Transverse colon (tissue), 4 donors: ENCODE measurements at regions not wholly inside any gene's neighbourhood (a gene's known extent, or its start where the extent isn't known, plus 50 kb on each side); places are given as distances from the start of the nearest gene placed in this dataset.

ENCODE experiments used
- DNase-seq: peaks from one replicate; pipeline ENCODE4 v3.0.0-alpha.2; 2019
- H3K27ac ChIP-seq, 4 donors: fragments of 200-600 bp; sonication (generic); 2 replicates each; pipeline ENCODE4 v1.5.1; 2016 to 2018; ENCODE audit warnings: inconsistent platforms in 4 of 4
- H3K27me3 ChIP-seq: fragments of 200-600 bp; sonication (generic); 2 replicates; pipeline ENCODE4 v1.5.1; 2017; ENCODE audit warnings: inconsistent platforms
- H3K36me3 ChIP-seq, 4 donors: fragments of 200-600 bp; sonication (generic); 2 replicates each; pipeline ENCODE4 v1.5.1; 2017 to 2019; ENCODE audit warnings: inconsistent platforms in 4 of 4
- H3K4me1 ChIP-seq, 4 donors: fragments of 200-600 bp; sonication (generic); 2 replicates each; pipeline ENCODE4 v1.5.1; 2017 to 2020; ENCODE audit warnings: inconsistent platforms in 4 of 4
- H3K4me3 ChIP-seq, 4 donors: fragments of 200-600 bp; sonication (generic); 1 replicate in 1 of 4; 2 replicates in 3 of 4; pipeline versions ENCODE4 v1.5.1 to v1.6.1; 2017 to 2019; ENCODE audit warnings: inconsistent platforms in 4 of 4
- H3K9me3 ChIP-seq, 2 donors: fragments of 200-600 bp; sonication (generic); 2 replicates each; pipeline ENCODE4 v1.5.1; 2017 to 2019; ENCODE audit warnings: inconsistent platforms in 2 of 2
- EP300 ChIP-seq: sonication (generic); formaldehyde crosslinking; IDR thresholded peaks from one replicate; pipeline ENCODE4 v1.6.1; 2017; ENCODE audit warnings: antibody characterized with exemption, low read depth
- POLR2A ChIP-seq: fragments of 450-650 bp; IDR thresholded peaks from one replicate; pipeline ENCODE4 v1.6.1; 2016; ENCODE audit warnings: antibody characterized with exemption, mild to moderate bottlenecking, moderate library complexity
- POLR2AphosphoS5 ChIP-seq, 3 donors: sonication (generic); formaldehyde crosslinking; IDR thresholded peaks; one replicate each; pipeline ENCODE4 v1.6.1; 2016; ENCODE audit warnings: antibody characterized with exemption in 3 of 3
- WGBS, 2 donors: methylation state at CpG; one replicate each; pipeline ENCODE4 v1.1.5; 2018; ENCODE audit warnings: low coverage in 1 of 2; 5-methylcytosine and 5-hydroxymethylcytosine counted together
- in situ Hi-C, 4 donors: fragments of 200-750 bp; cut with MboI; loops; one replicate each; pipeline versions ENCODE4 v1.15.0 to v1.15.1; 2017; ENCODE audit warnings: low sequenced_read_pairs in 3 of 4, low pct_ligation_motif_present in 1 of 4, low pct_unique_long_range_greater_than_20kb in 1 of 4
- intact Hi-C: fragments of 100-400 bp; cut with DNase I; formaldehyde crosslinking; loops from one replicate; pipeline ENCODE4 v1.15.1; 2023; ENCODE audit warnings: low total_unique reads
- TF ChIP-seq, protein P1 (sequence below), 5 experiments: fragments of 200-600 bp in 3 of 5; fragments of 450-650 bp in 2 of 5; sonication (generic) in 3 of 5; IDR thresholded peaks; 1 replicate in 2 of 5; 2 replicates in 3 of 5; pipeline ENCODE4 v1.5.1; 2016 to 2017; ENCODE audit warnings: antibody characterized with exemption in 5 of 5, inconsistent platforms in 3 of 5, mild to moderate bottlenecking in 2 of 5, moderate library complexity in 1 of 5

DNA sequence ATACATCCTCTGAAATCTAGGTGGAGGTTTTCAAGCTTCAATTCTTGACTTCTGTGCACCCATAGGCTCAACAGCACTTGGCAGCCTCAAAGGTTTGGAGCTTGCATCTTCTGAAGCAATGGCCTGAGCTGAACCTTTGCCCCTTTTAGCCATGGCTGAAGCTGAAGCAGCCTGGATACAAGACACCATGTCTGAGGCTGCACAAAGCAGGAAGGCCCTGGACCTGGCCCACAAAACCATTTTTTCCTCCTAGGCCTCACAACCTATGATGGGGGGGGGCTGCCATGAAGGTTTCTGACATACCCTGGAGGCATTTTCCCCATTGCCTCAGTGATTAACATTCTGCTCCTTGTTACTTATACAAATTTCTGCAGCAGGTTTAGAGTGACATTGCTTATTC, 173.3 kb upstream of the PRMT6 start:
- in situ Hi-C loops = no loop called here
- Histone ChIP-seq H3K4me3 (no peak overlapping the region), H3K4me1 (peaks cover 0 to 6% (median 1%) of the 10 kb centered on the region in 4 donors), H3K36me3 (no peaks in the 10 kb centered on the region), H3K9me3 (no peaks in the 10 kb centered on the region), H3K27me3 (no peaks in the 10 kb centered on the region), H3K27ac (no peak overlapping the region)
- no peak for DNase-seq
- TF ChIP-seq POLR2AphosphoS5 (IDR thresholded peaks at IDR 0.05) (no peak), EP300 (no peak), POLR2A (no peak)
- TF ChIP-seq, protein P1, sequence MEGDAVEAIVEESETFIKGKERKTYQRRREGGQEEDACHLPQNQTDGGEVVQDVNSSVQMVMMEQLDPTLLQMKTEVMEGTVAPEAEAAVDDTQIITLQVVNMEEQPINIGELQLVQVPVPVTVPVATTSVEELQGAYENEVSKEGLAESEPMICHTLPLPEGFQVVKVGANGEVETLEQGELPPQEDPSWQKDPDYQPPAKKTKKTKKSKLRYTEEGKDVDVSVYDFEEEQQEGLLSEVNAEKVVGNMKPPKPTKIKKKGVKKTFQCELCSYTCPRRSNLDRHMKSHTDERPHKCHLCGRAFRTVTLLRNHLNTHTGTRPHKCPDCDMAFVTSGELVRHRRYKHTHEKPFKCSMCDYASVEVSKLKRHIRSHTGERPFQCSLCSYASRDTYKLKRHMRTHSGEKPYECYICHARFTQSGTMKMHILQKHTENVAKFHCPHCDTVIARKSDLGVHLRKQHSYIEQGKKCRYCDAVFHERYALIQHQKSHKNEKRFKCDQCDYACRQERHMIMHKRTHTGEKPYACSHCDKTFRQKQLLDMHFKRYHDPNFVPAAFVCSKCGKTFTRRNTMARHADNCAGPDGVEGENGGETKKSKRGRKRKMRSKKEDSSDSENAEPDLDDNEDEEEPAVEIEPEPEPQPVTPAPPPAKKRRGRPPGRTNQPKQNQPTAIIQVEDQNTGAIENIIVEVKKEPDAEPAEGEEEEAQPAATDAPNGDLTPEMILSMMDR (IDR thresholded peaks at IDR 0.05) = no peak
- intact Hi-C loops = no loop called here

GRCh38 chr1:106889059-106889458, 167.4 kb upstream of the PRMT6 start:
- no peak for TF ChIP-seq POLR2AphosphoS5 (IDR thresholded peaks at IDR 0.05)
- no peak for TF ChIP-seq EP300
- TF ChIP-seq, protein P1 (IDR thresholded peaks at IDR 0.05) = no peak
- TF ChIP-seq POLR2A = no peak
- Histone ChIP-seq H3K27ac (no peak overlapping the region), H3K36me3 (no peaks in the 10 kb centered on the region), H3K4me3 (no peak overlapping the region), H3K4me1 (no peaks in the 10 kb centered on the region), H3K27me3 (no peaks in the 10 kb centered on the region), H3K9me3 (no peaks in the 10 kb centered on the region)
- intact Hi-C loops (no loop called here), in situ Hi-C loops (no loop called here)
- WGBS, 2 donors = 40 to 59% methylated on average over 1 of the region's 1 CpG
- DNase-seq = no peak

- Histone ChIP-seq H3K27me3 (no peaks in the 10 kb centered on the region), H3K36me3 (no peaks in the 10 kb centered on the region), H3K9me3 (no peaks in the 10 kb centered on the region), H3K4me3 (no peak overlapping the region), H3K4me1 (no peaks in the 10 kb centered on the region), H3K27ac (no peak overlapping the region)
- no peak for DNase-seq
- intact Hi-C loops = no loop called here
- WGBS, 2 donors = 57 to 64% methylated on average over 4 to 5 of the region's 5 CpGs
- TF ChIP-seq POLR2A (no peak), POLR2AphosphoS5 (IDR thresholded peaks at IDR 0.05) (no peak), EP300 (no peak)
- TF ChIP-seq, protein P1 (IDR thresholded peaks at IDR 0.05) = no peak
- in situ Hi-C loops = no loop called here
Observed at GRCh38 chr1:106889583-106889982, 166.9 kb upstream of the PRMT6 start.

- DNase-seq = no peak
- Histone ChIP-seq H3K4me1 (no peaks in the 10 kb centered on the region), H3K9me3 (no peaks in the 10 kb centered on the region), H3K27ac (no peak overlapping the region), H3K4me3 (no peak overlapping the region), H3K27me3 (no peaks in the 10 kb centered on the region), H3K36me3 (no peaks in the 10 kb centered on the region)
- no peak for TF ChIP-seq POLR2AphosphoS5 (IDR thresholded peaks at IDR 0.05)
- TF ChIP-seq POLR2A = no peak
- TF ChIP-seq, protein P1 (IDR thresholded peaks at IDR 0.05) = no peak
- no peak for TF ChIP-seq EP300
- intact Hi-C loops = no loop called here
- in situ Hi-C loops = no loop called here
Observed at GRCh38 chr1:106897976-106898375, 158.5 kb upstream of the PRMT6 start.
